K562 (cell line): ENCODE measurements at regions not wholly inside any gene's neighbourhood (a gene's known extent, or its start where the extent isn't known, plus 50 kb on each side); places are given as distances from the start of the nearest gene placed in this dataset.

Experiments used
- ATAC-seq: fragments of 200-7000 bp; cut with Tn5 transposase; 3 replicates; pipeline ENCODE4 v1.9.1; 2020; ENCODE audit warnings: moderate library complexity
- BruUV-seq: library from RNA; stranded (reverse); fragments of 400-500 nt; replicated peaks from 2 replicates; lab custom pipeline; 2021; lab: Mats Ljungman, UMichigan
- CTCF ChIA-PET: fragments of 300-600 bp; formaldehyde crosslinking; extraction: SDS; loops from one replicate; lab custom pipeline; 2021; ENCODE audit warnings: low intra/inter-chr PET ratio; lab: Yijun Ruan, JAX
- POLR2A ChIA-PET: fragments of 300-600, 350-650 bp; sonication (Branson Sonifier 250); formaldehyde crosslinking; extraction: SDS; loops from one replicate; lab custom pipeline; 2021; ENCODE audit warnings: antibody characterized with exemption, inconsistent platforms; lab: Yijun Ruan, JAX
- DNase-seq, 4 experiments: peaks; one replicate each; pipeline versions ENCODE4 v3.0.0 to v3.0.0-alpha.2; 2011 to 2018; ENCODE audit warnings: low spot score in 3 of 4, mixed read lengths in 3 of 4; ENCODE audit errors: extremely low read depth in 1 of 4
- FAIRE-seq: peaks from 2 replicates; lab custom pipeline; 2011; peaks lifted over from hg19 to GRCh38; lab: Jason Lieb, UNC
- H2AFZ ChIP-seq: 2 replicates; pipeline ENCODE4 v1.6.0; 2011; ENCODE audit warnings: low read depth, low read length, control low read depth, inconsistent platforms
- H3K27ac ChIP-seq: fragments of 200-600 bp; 3 replicates; pipeline ENCODE4 v1.8.0; 2011; ENCODE audit warnings: low read depth, mild to moderate bottlenecking, control low read depth, inconsistent platforms, low read length, moderate library complexity, mixed read lengths; ENCODE audit errors: extremely low read depth
- H3K27me3 ChIP-seq, 2 experiments: fragments of 300-600 bp in 1 of 2; 2 replicates in 1 of 2; 3 replicates in 1 of 2; pipeline versions ENCODE4 v1.6.0 to v1.8.0; 2011; ENCODE audit warnings: inconsistent platforms in 2 of 2, low read length in 2 of 2, mild to moderate bottlenecking in 1 of 2, mixed read lengths in 1 of 2, moderate library complexity in 1 of 2; ENCODE audit not compliant: control insufficient read depth in 2 of 2, insufficient read depth in 2 of 2
- H3K36me3 ChIP-seq: fragments of 300-600 bp; 3 replicates; pipeline ENCODE4 v1.8.0; 2011; ENCODE audit warnings: mild to moderate bottlenecking, low read length, inconsistent platforms; ENCODE audit not compliant: control insufficient read depth, insufficient read depth
- H3K4me1 ChIP-seq, 2 experiments: fragments of 200-600 bp in 1 of 2; replicated peaks in 1 of 2; 2 replicates in 1 of 2; 3 replicates in 1 of 2; pipeline versions ENCODE4 v1.5.1 to v1.8.0; 2011; ENCODE audit warnings: inconsistent platforms in 2 of 2, low read length in 2 of 2, mild to moderate bottlenecking in 1 of 2, mixed read lengths in 1 of 2, moderate library complexity in 1 of 2; ENCODE audit not compliant: control insufficient read depth in 2 of 2, insufficient read depth in 2 of 2
- H3K4me2 ChIP-seq: 2 replicates; pipeline ENCODE4 v1.6.1; 2011; ENCODE audit warnings: low read length, control low read depth, inconsistent platforms, mixed read lengths; ENCODE audit not compliant: insufficient read depth
- H3K4me3 ChIP-seq: fragments of 200-600 bp; sonication (generic), shearing (Covaris generic); 2 replicates; pipeline ENCODE4 v1.5.1; 2016; ENCODE audit warnings: control low read depth, inconsistent platforms
- H3K79me2 ChIP-seq: fragments of 200-600 bp; 3 replicates; pipeline ENCODE4 v1.8.0; 2011; ENCODE audit warnings: low read length, inconsistent platforms; ENCODE audit not compliant: control insufficient read depth, insufficient read depth
- H3K9ac ChIP-seq, 2 experiments: 2 replicates each; pipeline versions ENCODE4 v1.6.0 to v1.6.1; 2011; ENCODE audit warnings: low read depth in 2 of 2, low read length in 2 of 2, control low read depth in 1 of 2, inconsistent platforms in 1 of 2, mild to moderate bottlenecking in 1 of 2, mixed read lengths in 1 of 2; ENCODE audit not compliant: insufficient read depth in 1 of 2
- H3K9me1 ChIP-seq: one replicate; pipeline ENCODE4 v1.6.0; 2011; ENCODE audit warnings: inconsistent platforms, mild to moderate bottlenecking, low read length, moderate library complexity; ENCODE audit not compliant: control insufficient read depth, insufficient read depth
- H3K9me3 ChIP-seq: replicated peaks from 2 replicates; pipeline ENCODE4 v1.5.1; 2011; ENCODE audit warnings: low read depth, low read length, inconsistent platforms; ENCODE audit not compliant: control insufficient read depth, insufficient read depth
- H4K20me1 ChIP-seq: replicated peaks from 2 replicates; pipeline ENCODE4 v1.6.1; 2011; ENCODE audit warnings: low read length, inconsistent platforms, mixed read lengths; ENCODE audit not compliant: control insufficient read depth, insufficient read depth
- ATF1 ChIP-seq, 2 experiments: fragments of 450-650 bp in 1 of 2; IDR thresholded peaks; 2 replicates each; pipeline ENCODE4 v1.6.1; 2016; ENCODE audit warnings: missing compliant biosample characterization in 1 of 2, missing genetic modification characterization in 1 of 2
- BRCA1 ChIP-seq, 2 experiments: fragments of 450-650 bp in 1 of 2; sonication (generic) in 1 of 2; formaldehyde crosslinking in 1 of 2; IDR thresholded peaks; 2 replicates each; pipeline versions ENCODE4 v1.5.0 to v1.6.1; 2017 to 2020; ENCODE audit warnings: mild to moderate bottlenecking in 1 of 2, missing genetic modification reagents in 1 of 2
- CCAR2 ChIP-seq: fragments of 200-400 bp; formaldehyde crosslinking; IDR thresholded peaks from 2 replicates; pipeline ENCODE4 v1.6.1; 2017; ENCODE audit warnings: mild to moderate bottlenecking, low read depth, low read length
- MLX ChIP-seq, 2 experiments: fragments of 450-650 bp in 1 of 2; sonication (generic) in 1 of 2; formaldehyde crosslinking; conservative IDR thresholded peaks; 2 replicates each; pipeline versions ENCODE4 v1.4.0 to v1.8.1; 2020 to 2022; ENCODE audit warnings: mild to moderate bottlenecking in 1 of 2, missing genetic modification reagents in 1 of 2
- POLR2AphosphoS5 ChIP-seq: IDR thresholded peaks from 2 replicates; pipeline ENCODE4 v1.6.1; 2011; ENCODE audit warnings: mild to moderate bottlenecking, low read depth, low read length, moderate library complexity; ENCODE audit not compliant: control insufficient read depth, insufficient read depth
- RBM34 ChIP-seq: fragments of 200-400 bp; formaldehyde crosslinking; IDR thresholded peaks from 2 replicates; pipeline ENCODE4 v1.6.1; 2018; ENCODE audit warnings: low read length, borderline replicate concordance; ENCODE audit not compliant: insufficient read depth
- RFX5 ChIP-seq: IDR thresholded peaks from 2 replicates; pipeline ENCODE4 v1.6.1; 2011; ENCODE audit warnings: low read depth, mild to moderate bottlenecking, improper control_type of control experiment, low read length
- SREBF1 ChIP-seq: fragments of 150-350 bp; IDR thresholded peaks from 2 replicates; pipeline ENCODE4 v1.6.1; 2014; ENCODE audit warnings: antibody characterized with exemption, low read depth, low read length, borderline replicate concordance
- TCFL5 ChIP-seq: fragments of 250-450 bp; sonication (Bioruptor Pico); conservative IDR thresholded peaks from 2 replicates; pipeline ENCODE4 v1.6.1; 2021; ENCODE audit warnings: mild to moderate bottlenecking, moderate library complexity, matching md5 sums
- ZNF436 ChIP-seq: fragments of 250-450, 450-650 bp; sonication (Bioruptor Pico); formaldehyde crosslinking; IDR thresholded peaks from 2 replicates; pipeline ENCODE4 v1.7.0; 2020; ENCODE audit warnings: mild to moderate bottlenecking
- WGBS: fragments of 100-300 bp; shearing (Covaris generic); methylation state at CpG from one replicate; pipeline ENCODE4 v1.1.6; 2016; ENCODE audit warnings: low coverage, mixed read lengths; ENCODE audit not compliant: insufficient coverage; ENCODE audit errors: missing lambda C conversion rate; 5-methylcytosine and 5-hydroxymethylcytosine counted together
- in situ Hi-C: fragments of 300-500 bp; cut with MboI; formaldehyde crosslinking; loops from 4 replicates; pipeline ENCODE4 v1.15.0; 2018; ENCODE audit warnings: inconsistent platforms, mixed read lengths
- intact Hi-C: fragments of 100-400 bp; cut with micrococcal nuclease; formaldehyde crosslinking; loops from 2 replicates; pipeline ENCODE4 v1.14.2; 2022
- TF ChIP-seq, protein P1 (sequence below): fragments of 450-650 bp; IDR thresholded peaks from 2 replicates; pipeline ENCODE4 v1.6.1; 2018; ENCODE audit warnings: mild to moderate bottlenecking, low read depth; ENCODE audit not compliant: partially characterized antibody
- TF ChIP-seq, protein P2 (sequence below): fragments of 250-450 bp; sonication (Bioruptor Pico); IDR thresholded peaks from 2 replicates; pipeline ENCODE4 v1.4.0; 2020; ENCODE audit warnings: mild to moderate bottlenecking, moderate library complexity

GRCh38 chr5:97480313-97480712 lies 297.3 kb upstream of the RIOK2 start:
- WGBS, result 3% methylated on average over 3 of the region's 3 CpGs
- Histone ChIP-seq H3K9me3 (no peaks in the 10 kb centered on the region), H3K4me3 (no peak overlapping the region), H3K27me3 (no peaks in the 10 kb centered on the region), H3K9me1 (no peaks in the 10 kb centered on the region), H3K27ac (no peak overlapping the region), H3K9ac (no peak overlapping the region), H3K4me1 (no peaks in the 10 kb centered on the region), H3K79me2 (no peaks in the 10 kb centered on the region), H3K4me2 (no peak overlapping the region), H3K36me3 (no peaks in the 10 kb centered on the region), H4K20me1 (no peaks in the 10 kb centered on the region), H2AFZ (no peak overlapping the region)
- in situ Hi-C loops (no loop called here), intact Hi-C loops (no loop called here)
- ChIA-PET POLR2A (no interaction called here), CTCF (no interaction called here)
- no peak for ATAC-seq
- FAIRE-seq, result no peak
- no TSS peak for BruUV-seq
- TF ChIP-seq, protein P1, sequence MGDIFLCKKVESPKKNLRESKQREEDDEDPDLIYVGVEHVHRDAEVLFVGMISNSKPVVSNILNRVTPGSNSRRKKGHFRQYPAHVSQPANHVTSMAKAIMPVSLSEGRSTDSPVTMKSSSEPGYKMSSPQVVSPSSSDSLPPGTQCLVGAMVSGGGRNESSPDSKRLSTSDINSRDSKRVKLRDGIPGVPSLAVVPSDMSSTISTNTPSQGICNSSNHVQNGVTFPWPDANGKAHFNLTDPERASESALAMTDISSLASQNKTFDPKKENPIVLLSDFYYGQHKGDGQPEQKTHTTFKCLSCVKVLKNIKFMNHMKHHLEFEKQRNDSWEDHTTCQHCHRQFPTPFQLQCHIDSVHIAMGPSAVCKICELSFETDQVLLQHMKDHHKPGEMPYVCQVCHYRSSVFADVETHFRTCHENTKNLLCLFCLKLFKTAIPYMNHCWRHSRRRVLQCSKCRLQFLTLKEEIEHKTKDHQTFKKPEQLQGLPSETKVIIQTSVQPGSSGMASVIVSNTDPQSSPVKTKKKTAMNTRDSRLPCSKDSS, result no peak
- TF ChIP-seq TCFL5 (no peak), MLX (CRISPR knock-in tag; conservative IDR thresholded peaks at IDR 0.05) (no peak), RFX5 (no peak), ZNF436 (CRISPR knock-in tag) (no peak), SREBF1 (no peak), CCAR2 (no peak), BRCA1 (IDR thresholded peaks at IDR 0.05) (no peak), BRCA1 (CRISPR knock-in tag; IDR thresholded peaks at IDR 0.05) (no peak), RBM34 (no peak), ATF1 (CRISPR knock-in tag; IDR thresholded peaks at IDR 0.05) (no peak), ATF1 (tag; IDR thresholded peaks at IDR 0.05) (no peak), POLR2AphosphoS5 (no peak)
- TF ChIP-seq, protein P2, sequence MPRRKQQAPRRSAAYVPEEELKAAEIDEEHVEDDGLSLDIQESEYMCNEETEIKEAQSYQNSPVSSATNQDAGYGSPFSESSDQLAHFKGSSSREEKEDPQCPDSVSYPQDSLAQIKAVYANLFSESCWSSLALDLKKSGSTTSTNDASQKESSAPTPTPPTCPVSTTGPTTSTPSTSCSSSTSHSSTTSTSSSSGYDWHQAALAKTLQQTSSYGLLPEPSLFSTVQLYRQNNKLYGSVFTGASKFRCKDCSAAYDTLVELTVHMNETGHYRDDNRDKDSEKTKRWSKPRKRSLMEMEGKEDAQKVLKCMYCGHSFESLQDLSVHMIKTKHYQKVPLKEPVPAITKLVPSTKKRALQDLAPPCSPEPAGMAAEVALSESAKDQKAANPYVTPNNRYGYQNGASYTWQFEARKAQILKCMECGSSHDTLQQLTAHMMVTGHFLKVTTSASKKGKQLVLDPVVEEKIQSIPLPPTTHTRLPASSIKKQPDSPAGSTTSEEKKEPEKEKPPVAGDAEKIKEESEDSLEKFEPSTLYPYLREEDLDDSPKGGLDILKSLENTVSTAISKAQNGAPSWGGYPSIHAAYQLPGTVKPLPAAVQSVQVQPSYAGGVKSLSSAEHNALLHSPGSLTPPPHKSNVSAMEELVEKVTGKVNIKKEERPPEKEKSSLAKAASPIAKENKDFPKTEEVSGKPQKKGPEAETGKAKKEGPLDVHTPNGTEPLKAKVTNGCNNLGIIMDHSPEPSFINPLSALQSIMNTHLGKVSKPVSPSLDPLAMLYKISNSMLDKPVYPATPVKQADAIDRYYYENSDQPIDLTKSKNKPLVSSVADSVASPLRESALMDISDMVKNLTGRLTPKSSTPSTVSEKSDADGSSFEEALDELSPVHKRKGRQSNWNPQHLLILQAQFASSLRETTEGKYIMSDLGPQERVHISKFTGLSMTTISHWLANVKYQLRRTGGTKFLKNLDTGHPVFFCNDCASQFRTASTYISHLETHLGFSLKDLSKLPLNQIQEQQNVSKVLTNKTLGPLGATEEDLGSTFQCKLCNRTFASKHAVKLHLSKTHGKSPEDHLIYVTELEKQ, result no peak
- DNase-seq, result no peak
